ENCODE measurements at regions not wholly inside any gene's neighbourhood (a gene's known extent, or its start where the extent isn't known, plus 50 kb on each side); places are given as distances from the start of the nearest gene placed in this dataset.
"Not testable (repeated sequence)": the region's sequence is repeated elsewhere in the genome, so short reads cannot be mapped to it uniquely, and the experiment has no call there.

GRCh38 chr19:29054886-29055675 is 157.9 kb downstream of the UQCRFS1 start:
- no peak for DNase-seq (ENCODE audit: low read depth)

- DNase-seq (ENCODE audit: low read depth), result no peak
Observed at GRCh38 chr19:29048873-29049272, 164.1 kb downstream of the UQCRFS1 start.

- no peak for DNase-seq (ENCODE audit: low read depth)
Observed at GRCh38 chr19:29045679-29046254, 167.2 kb downstream of the UQCRFS1 start.

- no peak for DNase-seq (ENCODE audit: low read depth)
Observed at GRCh38 chr19:29044037-29044436, 168.9 kb downstream of the UQCRFS1 start.

DNA sequence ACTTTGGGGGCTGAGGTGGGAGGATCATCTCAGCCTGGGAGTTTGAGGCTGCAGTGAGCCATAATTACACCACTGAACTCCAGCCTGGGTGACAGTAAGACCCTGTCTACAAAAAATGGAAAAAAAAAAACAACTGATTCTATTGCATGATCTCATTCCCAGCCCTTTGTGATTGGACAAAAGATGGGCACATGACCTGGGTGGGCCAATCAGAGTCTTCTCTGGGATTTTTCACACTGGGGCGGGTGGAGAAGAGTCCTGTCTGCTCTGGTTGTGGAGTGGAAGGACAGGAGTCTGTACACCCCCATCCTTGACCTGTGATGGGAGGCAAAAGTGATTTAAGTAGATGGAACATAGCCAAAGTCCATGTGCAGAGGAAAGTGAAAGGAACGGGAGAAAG is 170.5 kb downstream of the UQCRFS1 start:
- no peak for DNase-seq (ENCODE audit: low read depth)

- no peak for DNase-seq (ENCODE audit: low read depth)
Observed at GRCh38 chr19:29040951-29041350, 172.0 kb downstream of the UQCRFS1 start.

DNA sequence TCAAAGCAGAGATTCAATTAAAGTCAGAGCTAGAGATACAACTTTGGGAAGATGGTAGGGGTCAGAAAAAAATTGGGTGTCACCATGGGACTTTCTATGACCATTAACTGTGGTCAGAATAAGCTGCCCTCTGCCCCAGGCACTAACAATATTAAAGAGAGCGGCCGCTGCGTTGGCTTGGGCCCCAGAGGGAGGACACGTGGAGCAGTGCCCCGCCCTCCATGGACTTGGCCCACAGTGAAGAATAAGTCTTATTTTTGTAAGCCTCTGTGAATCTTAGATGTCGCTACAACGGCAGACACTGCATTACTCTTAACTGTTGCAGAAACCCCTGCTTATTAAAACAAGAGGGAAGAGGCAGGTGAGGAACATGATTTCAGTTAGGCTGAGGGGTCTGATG is 172.7 kb downstream of the UQCRFS1 start:
- DNase-seq (ENCODE audit: low read depth), result no peak

DNA sequence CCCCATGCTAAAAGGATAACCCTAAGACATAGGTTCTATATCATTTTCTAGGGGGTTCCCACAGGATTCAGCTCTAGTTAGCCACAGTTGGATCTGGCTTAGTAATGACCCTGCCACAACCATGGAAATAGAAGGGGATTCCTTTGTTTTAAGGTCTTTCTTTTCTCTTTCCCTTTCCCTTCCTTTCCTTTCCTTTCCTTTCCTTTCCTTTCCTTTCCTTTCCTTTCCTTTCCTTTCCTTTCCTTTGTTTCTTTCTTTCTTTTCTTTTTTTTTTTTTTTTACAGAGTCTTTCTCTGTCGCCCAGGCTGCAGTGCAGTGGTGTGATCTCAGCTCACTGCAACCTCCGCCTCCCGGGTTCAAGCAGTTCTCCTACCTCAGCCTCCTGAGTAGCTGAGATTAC is 173.9 kb downstream of the UQCRFS1 start:
- not testable (repeated sequence) for DNase-seq (ENCODE audit: low read depth)

GRCh38 chr19:29031216-29031615 is 181.7 kb downstream of the UQCRFS1 start:
- DNase-seq (ENCODE audit: low read depth), result no peak

DNA sequence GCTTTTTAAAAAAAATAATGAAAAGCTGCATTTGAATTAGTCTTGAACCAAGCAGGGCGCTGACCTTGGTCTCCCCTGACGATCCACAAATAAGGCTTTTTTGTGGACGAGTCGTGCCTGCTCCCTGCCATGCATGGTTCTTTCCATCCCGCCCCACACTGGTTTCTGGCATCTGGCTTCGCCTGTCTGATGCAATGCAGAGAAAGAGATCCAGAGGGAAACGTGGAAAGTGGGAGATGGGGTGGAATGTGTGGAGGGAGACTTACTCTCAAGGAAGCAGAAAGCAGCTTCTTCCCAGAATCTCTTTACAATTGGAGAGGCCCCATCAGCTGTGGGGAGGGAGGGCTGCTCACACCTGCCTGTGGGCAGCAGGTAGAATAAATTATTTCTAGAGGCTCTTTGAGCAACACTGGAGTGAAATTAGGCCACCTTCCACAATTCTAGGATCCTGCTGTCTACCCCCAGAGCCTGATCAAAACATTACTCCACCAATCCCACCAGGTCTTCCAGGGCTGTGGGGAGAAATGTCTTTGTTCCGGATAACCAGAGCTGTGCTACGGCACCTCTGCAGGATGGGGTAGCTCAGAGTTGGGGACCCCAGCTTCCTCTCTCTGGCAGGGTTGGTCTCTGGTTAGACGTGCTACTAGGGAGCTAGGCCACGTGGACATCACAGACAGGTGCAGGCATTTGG is 183.5 kb downstream of the UQCRFS1 start:
- DNase-seq (ENCODE audit: low read depth), result no peak

DNA sequence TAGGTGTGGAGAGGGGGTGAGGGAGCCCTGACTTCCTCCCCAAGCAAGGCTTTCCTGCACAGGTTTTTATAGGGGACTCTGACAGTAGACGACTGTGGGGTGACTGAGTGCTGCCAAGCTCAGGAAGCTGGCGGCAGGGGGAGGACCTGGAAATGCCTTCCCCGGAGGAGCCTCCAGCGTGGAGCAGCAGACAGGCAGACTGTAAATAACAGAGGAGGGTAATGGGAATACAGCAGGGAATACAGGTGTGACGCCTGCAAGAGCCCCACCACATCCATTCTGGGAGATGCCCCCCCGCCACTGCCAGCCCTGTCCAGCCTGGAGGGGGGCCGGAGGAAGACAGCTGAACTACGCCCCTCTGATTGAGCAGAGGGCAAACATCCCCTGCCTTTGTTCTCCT is 190.4 kb downstream of the UQCRFS1 start:
- DNase-seq (ENCODE audit: low read depth), result no peak

- no peak for DNase-seq (ENCODE audit: low read depth)
Observed at GRCh38 chr19:29022165-29022564, 190.8 kb downstream of the UQCRFS1 start.

- no peak for DNase-seq (ENCODE audit: low read depth)
Observed at GRCh38 chr19:29021232-29021916, 191.6 kb downstream of the UQCRFS1 start.

- no peak for DNase-seq (ENCODE audit: low read depth)
Observed at GRCh38 chr19:29019403-29019802, 193.5 kb downstream of the UQCRFS1 start.

GRCh38 chr19:29018542-29018941 is 194.4 kb downstream of the UQCRFS1 start:
- DNase-seq (ENCODE audit: low read depth), result no peak

DNA sequence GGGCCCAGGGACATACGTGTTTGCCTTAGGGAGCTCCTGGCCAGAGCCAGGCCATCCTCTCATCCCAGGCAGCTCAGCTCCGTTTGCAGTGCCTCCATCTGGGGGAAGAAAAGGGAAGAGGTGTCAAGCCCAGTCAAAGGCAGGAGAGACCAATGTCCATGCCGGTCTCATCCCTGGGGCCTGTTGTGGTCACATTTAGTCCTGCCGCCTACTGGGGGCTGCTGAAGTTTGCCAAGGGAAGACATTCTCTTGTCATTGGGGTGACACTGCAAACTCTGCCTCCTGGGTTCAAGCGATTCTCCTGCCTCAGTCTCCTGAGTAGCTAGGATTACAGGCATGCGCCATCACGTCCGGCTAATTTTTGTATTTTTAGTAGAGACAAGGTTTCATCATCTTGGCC is 195.2 kb downstream of the UQCRFS1 start:
- no peak for DNase-seq (ENCODE audit: low read depth)

GRCh38 chr19:29016926-29017760 is 195.8 kb downstream of the UQCRFS1 start:
- no peak for DNase-seq (ENCODE audit: low read depth)

DNA sequence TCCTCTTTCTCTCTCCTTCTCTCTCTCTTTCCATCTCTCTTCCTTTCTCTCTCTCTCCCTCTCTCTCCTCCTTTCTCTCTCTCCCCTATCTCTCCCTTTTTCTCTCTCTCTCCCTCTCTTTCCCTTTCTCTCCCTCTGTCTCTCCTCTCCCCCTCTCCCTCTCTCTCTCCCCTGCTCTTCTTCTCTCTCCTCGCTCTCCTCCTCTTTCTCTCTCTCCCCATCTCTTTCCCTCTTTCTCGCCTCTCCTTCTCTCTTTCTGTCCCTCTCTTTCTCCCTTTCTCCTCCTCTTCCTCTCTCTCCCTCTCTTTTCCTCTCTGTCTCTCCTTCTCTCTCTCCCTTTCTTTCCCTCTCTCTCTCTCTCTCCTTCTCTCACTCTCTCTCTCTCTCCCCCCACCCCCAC is 196.6 kb downstream of the UQCRFS1 start:
- no peak for DNase-seq (ENCODE audit: low read depth)

DNA sequence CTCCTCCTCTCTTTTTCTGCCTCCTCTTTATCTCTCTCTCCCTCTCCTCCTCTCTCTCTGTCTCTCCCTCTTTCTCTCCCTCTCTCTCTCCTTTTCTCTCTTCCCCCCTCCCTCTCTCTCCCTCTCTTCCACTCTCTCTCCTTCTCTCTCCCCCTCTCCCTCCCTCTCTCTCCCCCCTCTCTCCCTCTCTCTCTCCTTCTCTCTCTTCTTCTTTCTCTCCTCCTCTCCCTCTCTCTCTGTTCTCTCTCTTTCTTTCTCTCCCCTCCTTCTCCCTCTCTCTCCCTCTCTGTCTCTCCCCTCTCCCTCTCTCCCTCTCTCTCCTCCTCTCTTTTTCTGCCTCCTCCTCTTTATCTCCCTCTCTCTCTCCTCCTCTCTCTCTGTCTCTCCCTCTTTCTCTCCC is 197.4 kb downstream of the UQCRFS1 start:
- no peak for DNase-seq (ENCODE audit: low read depth)

GRCh38 chr19:29014857-29015436 is 198.0 kb downstream of the UQCRFS1 start:
- no peak for DNase-seq (ENCODE audit: low read depth)

- DNase-seq (ENCODE audit: low read depth), result no peak
Observed at GRCh38 chr19:29013988-29014387, 199.0 kb downstream of the UQCRFS1 start.

All from activated T-helper 1 cell treated with Interleukin-2 at 50 U/mL for 16 hours (primary cell).